Liver (tissue), 3 donors: ENCODE measurements at regions not wholly inside any gene's neighbourhood (a gene's known extent, or its start where the extent isn't known, plus 50 kb on each side); places are given as distances from the start of the nearest gene placed in this dataset.

ENCODE experiments used
- EGR1 ChIP-seq, 2 donors: IDR thresholded peaks; 2 replicates each; pipeline ENCODE4 v1.6.1; 2016 to 2018; ENCODE audit warnings: antibody characterized with exemption in 2 of 2, low read depth in 2 of 2
- FOXA1 ChIP-seq: IDR thresholded peaks from 2 replicates; pipeline ENCODE4 v1.6.1; 2016; ENCODE audit warnings: antibody characterized with exemption
- HNF4G ChIP-seq: IDR thresholded peaks from 2 replicates; pipeline ENCODE4 v1.6.1; 2016; ENCODE audit warnings: antibody characterized with exemption
- JUND ChIP-seq, 2 donors: IDR thresholded peaks; 2 replicates each; pipeline ENCODE4 v1.6.1; 2016; ENCODE audit warnings: antibody characterized with exemption in 2 of 2
- RAD21 ChIP-seq, 2 donors: IDR thresholded peaks; 2 replicates each; pipeline ENCODE4 v1.6.1; 2016; ENCODE audit warnings: antibody characterized with exemption in 2 of 2, mild to moderate bottlenecking in 2 of 2
- RXRA ChIP-seq, 2 donors: IDR thresholded peaks; 2 replicates each; pipeline ENCODE4 v1.6.1; 2017 to 2018; ENCODE audit warnings: antibody characterized with exemption in 2 of 2, mild to moderate bottlenecking in 1 of 2
- SP1 ChIP-seq: IDR thresholded peaks from 2 replicates; pipeline ENCODE4 v1.6.1; 2018; ENCODE audit warnings: antibody characterized with exemption, mild to moderate bottlenecking
- YY1 ChIP-seq: IDR thresholded peaks from 2 replicates; pipeline ENCODE4 v1.6.1; 2016; ENCODE audit warnings: antibody characterized with exemption, mild to moderate bottlenecking
- TF ChIP-seq, protein P1 (sequence below): fragments of 150-350 bp; IDR thresholded peaks from 2 replicates; pipeline ENCODE4 v1.5.1; 2017; ENCODE audit warnings: improper control_type of control experiment, low read depth, low read length; ENCODE audit not compliant: missing input control
- TF ChIP-seq, protein P2 (sequence below): IDR thresholded peaks from 2 replicates; pipeline ENCODE4 v1.6.1; 2016; ENCODE audit warnings: antibody characterized with exemption
- TF ChIP-seq, protein P3 (sequence below): IDR thresholded peaks from 2 replicates; pipeline ENCODE4 v1.6.1; 2016; ENCODE audit warnings: antibody characterized with exemption
- TF ChIP-seq, protein P4 (sequence below): IDR thresholded peaks from 2 replicates; pipeline ENCODE4 v1.6.1; 2016; ENCODE audit warnings: antibody characterized with exemption, mild to moderate bottlenecking
- TF ChIP-seq, protein P5 (sequence below): IDR thresholded peaks from 2 replicates; pipeline ENCODE4 v1.6.1; 2016; ENCODE audit warnings: antibody characterized with exemption
- donor health status: healthy.
- donor health status: healthy.

DNA sequence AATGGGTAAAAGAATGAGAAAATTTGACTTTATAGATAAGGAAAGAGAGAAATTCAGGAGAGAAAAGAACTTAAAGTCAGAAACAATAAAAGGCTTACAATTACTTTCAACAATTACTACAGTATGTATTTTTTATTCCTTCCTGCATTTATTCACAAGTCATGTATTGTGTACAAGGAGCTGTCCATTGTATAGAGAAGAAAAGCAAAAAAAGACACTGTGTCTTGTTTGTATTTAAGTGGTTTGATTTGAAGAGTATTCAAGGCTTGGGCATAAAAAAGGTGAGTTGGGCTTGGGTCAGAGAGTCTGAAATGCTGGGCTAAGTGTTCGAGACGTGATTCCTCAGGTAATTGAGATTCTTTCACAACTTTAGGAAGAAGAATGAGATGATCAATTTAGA is 394.2 kb upstream of the ROBO2 start:
- TF ChIP-seq, protein P1, sequence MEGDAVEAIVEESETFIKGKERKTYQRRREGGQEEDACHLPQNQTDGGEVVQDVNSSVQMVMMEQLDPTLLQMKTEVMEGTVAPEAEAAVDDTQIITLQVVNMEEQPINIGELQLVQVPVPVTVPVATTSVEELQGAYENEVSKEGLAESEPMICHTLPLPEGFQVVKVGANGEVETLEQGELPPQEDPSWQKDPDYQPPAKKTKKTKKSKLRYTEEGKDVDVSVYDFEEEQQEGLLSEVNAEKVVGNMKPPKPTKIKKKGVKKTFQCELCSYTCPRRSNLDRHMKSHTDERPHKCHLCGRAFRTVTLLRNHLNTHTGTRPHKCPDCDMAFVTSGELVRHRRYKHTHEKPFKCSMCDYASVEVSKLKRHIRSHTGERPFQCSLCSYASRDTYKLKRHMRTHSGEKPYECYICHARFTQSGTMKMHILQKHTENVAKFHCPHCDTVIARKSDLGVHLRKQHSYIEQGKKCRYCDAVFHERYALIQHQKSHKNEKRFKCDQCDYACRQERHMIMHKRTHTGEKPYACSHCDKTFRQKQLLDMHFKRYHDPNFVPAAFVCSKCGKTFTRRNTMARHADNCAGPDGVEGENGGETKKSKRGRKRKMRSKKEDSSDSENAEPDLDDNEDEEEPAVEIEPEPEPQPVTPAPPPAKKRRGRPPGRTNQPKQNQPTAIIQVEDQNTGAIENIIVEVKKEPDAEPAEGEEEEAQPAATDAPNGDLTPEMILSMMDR: no peak
- TF ChIP-seq FOXA1 (no peak), HNF4G (no peak), JUND (IDR thresholded peaks at IDR 0.05) (no peak), YY1 (no peak), SP1 (no peak), EGR1 (IDR thresholded peaks at IDR 0.05; ENCODE audit: low read depth in 2 of 2) (no peak), RAD21 (IDR thresholded peaks at IDR 0.05) (no peak), RXRA (IDR thresholded peaks at IDR 0.05) (no peak)
- TF ChIP-seq, protein P2, sequence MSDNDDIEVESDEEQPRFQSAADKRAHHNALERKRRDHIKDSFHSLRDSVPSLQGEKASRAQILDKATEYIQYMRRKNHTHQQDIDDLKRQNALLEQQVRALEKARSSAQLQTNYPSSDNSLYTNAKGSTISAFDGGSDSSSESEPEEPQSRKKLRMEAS: no peak
- TF ChIP-seq, protein P3, sequence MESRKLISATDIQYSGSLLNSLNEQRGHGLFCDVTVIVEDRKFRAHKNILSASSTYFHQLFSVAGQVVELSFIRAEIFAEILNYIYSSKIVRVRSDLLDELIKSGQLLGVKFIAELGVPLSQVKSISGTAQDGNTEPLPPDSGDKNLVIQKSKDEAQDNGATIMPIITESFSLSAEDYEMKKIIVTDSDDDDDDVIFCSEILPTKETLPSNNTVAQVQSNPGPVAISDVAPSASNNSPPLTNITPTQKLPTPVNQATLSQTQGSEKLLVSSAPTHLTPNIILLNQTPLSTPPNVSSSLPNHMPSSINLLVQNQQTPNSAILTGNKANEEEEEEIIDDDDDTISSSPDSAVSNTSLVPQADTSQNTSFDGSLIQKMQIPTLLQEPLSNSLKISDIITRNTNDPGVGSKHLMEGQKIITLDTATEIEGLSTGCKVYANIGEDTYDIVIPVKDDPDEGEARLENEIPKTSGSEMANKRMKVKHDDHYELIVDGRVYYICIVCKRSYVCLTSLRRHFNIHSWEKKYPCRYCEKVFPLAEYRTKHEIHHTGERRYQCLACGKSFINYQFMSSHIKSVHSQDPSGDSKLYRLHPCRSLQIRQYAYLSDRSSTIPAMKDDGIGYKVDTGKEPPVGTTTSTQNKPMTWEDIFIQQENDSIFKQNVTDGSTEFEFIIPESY: no peak
- TF ChIP-seq, protein P4, sequence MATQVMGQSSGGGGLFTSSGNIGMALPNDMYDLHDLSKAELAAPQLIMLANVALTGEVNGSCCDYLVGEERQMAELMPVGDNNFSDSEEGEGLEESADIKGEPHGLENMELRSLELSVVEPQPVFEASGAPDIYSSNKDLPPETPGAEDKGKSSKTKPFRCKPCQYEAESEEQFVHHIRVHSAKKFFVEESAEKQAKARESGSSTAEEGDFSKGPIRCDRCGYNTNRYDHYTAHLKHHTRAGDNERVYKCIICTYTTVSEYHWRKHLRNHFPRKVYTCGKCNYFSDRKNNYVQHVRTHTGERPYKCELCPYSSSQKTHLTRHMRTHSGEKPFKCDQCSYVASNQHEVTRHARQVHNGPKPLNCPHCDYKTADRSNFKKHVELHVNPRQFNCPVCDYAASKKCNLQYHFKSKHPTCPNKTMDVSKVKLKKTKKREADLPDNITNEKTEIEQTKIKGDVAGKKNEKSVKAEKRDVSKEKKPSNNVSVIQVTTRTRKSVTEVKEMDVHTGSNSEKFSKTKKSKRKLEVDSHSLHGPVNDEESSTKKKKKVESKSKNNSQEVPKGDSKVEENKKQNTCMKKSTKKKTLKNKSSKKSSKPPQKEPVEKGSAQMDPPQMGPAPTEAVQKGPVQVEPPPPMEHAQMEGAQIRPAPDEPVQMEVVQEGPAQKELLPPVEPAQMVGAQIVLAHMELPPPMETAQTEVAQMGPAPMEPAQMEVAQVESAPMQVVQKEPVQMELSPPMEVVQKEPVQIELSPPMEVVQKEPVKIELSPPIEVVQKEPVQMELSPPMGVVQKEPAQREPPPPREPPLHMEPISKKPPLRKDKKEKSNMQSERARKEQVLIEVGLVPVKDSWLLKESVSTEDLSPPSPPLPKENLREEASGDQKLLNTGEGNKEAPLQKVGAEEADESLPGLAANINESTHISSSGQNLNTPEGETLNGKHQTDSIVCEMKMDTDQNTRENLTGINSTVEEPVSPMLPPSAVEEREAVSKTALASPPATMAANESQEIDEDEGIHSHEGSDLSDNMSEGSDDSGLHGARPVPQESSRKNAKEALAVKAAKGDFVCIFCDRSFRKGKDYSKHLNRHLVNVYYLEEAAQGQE: no peak
- TF ChIP-seq, protein P5, sequence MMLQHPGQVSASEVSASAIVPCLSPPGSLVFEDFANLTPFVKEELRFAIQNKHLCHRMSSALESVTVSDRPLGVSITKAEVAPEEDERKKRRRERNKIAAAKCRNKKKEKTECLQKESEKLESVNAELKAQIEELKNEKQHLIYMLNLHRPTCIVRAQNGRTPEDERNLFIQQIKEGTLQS: no peak
